Fibroblast of lung (primary cell): ENCODE measurements at regions not wholly inside any gene's neighbourhood (a gene's known extent, or its start where the extent isn't known, plus 50 kb on each side); places are given as distances from the start of the nearest gene placed in this dataset.

Experiments
- DNase-seq, 2 donors: peaks; one replicate each; pipeline versions ENCODE4 v3.0.0 to v3.0.0-alpha.2; 2010; ENCODE audit warnings: low read depth in 2 of 2
- H2AFZ ChIP-seq: 2 replicates; pipeline ENCODE4 v1.5.1; 2012; ENCODE audit warnings: low read length, control low read depth, inconsistent platforms
- H3K27ac ChIP-seq: 2 replicates; pipeline ENCODE4 v1.5.1; 2011; ENCODE audit warnings: low read length, control low read depth; ENCODE audit not compliant: insufficient read depth
- H3K27me3 ChIP-seq: 2 replicates; pipeline ENCODE4 v1.5.1; 2011; ENCODE audit warnings: mild to moderate bottlenecking, low read length; ENCODE audit not compliant: control insufficient read depth, insufficient read depth
- H3K36me3 ChIP-seq: 2 replicates; pipeline ENCODE4 v1.5.1; 2011; ENCODE audit warnings: low read length; ENCODE audit not compliant: control insufficient read depth, insufficient read depth
- H3K4me1 ChIP-seq: 2 replicates; pipeline ENCODE4 v1.5.1; 2011; ENCODE audit warnings: low read length; ENCODE audit not compliant: control insufficient read depth, insufficient read depth; ENCODE audit errors: extremely low read depth
- H3K4me2 ChIP-seq: 2 replicates; pipeline ENCODE4 v1.5.1; 2011; ENCODE audit warnings: low read length, control low read depth; ENCODE audit not compliant: insufficient read depth; ENCODE audit errors: extremely low read depth
- H3K4me3 ChIP-seq, 4 experiments: fragments of 200-600 bp in 1 of 4; sonication (generic) in 1 of 4; replicated peaks in 1 of 4; 2 replicates each; pipeline ENCODE4 v1.5.1; 2011 to 2016; ENCODE audit warnings: low read length in 4 of 4, low read depth in 3 of 4, mild to moderate bottlenecking in 3 of 4, control low read depth in 2 of 4, inconsistent platforms in 1 of 4, mixed read lengths in 1 of 4; ENCODE audit not compliant: insufficient read depth in 1 of 4; ENCODE audit errors: control extremely low read depth in 1 of 4
- H3K79me2 ChIP-seq: 2 replicates; pipeline ENCODE4 v1.5.1; 2012; ENCODE audit warnings: mild to moderate bottlenecking, low read length, inconsistent platforms; ENCODE audit not compliant: control insufficient read depth, insufficient read depth
- H3K9ac ChIP-seq: 2 replicates; pipeline ENCODE4 v1.5.1; 2011; ENCODE audit warnings: mild to moderate bottlenecking, low read length, control low read depth; ENCODE audit not compliant: insufficient read depth
- H3K9me3 ChIP-seq: 2 replicates; pipeline ENCODE4 v1.5.1; 2012; ENCODE audit warnings: low read depth, low read length; ENCODE audit not compliant: control insufficient read depth, insufficient read depth
- H4K20me1 ChIP-seq: 2 replicates; pipeline ENCODE4 v1.5.1; 2011; ENCODE audit warnings: low read length; ENCODE audit not compliant: control insufficient read depth, insufficient read depth; ENCODE audit errors: extremely low read depth
- EZH2 ChIP-seq: IDR thresholded peaks from 2 replicates; pipeline ENCODE4 v1.5.1; 2012; ENCODE audit warnings: low read length, control low read depth, mild to moderate bottlenecking; ENCODE audit errors: missing control alignments
- TF ChIP-seq, protein P1 (sequence below), 2 donors: IDR thresholded peaks in 1 of 2; conservative IDR thresholded peaks in 1 of 2; 1 replicate in 1 of 2; 2 replicates in 1 of 2; pipeline ENCODE4 v1.5.1; 2011 to 2012; ENCODE audit warnings: low read length in 2 of 2, control low read depth in 1 of 2, inconsistent platforms in 1 of 2, low read depth in 1 of 2, mild to moderate bottlenecking in 1 of 2

DNA sequence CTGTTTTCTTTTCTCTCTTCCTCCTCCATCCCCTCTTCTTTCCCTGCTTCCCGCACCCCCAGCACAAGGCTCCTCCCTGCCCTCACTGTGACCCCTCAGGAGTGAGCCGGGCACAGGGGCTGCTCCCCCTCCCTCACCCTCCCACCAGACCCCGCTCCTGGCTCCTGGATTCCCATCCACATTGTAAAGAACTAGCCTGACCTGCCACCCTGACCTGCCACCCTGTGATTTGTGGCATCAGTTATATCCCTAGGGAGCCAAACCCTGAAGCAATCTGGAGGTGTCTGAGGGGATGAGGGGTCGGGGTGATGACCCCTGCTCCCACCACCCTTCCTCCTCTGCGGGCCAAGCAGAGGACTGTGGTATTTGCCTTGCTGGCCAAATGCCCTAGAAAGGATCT, 98.0 kb upstream of the LHX1 start:
- Histone ChIP-seq H2AFZ (no peak overlapping the region), H3K27me3 (peaks cover 9% of the 10 kb centered on the region), H3K27ac (no peak overlapping the region), H3K9ac (no peak overlapping the region), H3K9me3 (no peaks in the 10 kb centered on the region), H3K79me2 (no peaks in the 10 kb centered on the region), H3K36me3 (no peaks in the 10 kb centered on the region), H3K4me3 (no peak overlapping the region), H3K4me1 (no peaks in the 10 kb centered on the region), H3K4me2 (no peak overlapping the region), H4K20me1 (no peaks in the 10 kb centered on the region)
- TF ChIP-seq, protein P1, sequence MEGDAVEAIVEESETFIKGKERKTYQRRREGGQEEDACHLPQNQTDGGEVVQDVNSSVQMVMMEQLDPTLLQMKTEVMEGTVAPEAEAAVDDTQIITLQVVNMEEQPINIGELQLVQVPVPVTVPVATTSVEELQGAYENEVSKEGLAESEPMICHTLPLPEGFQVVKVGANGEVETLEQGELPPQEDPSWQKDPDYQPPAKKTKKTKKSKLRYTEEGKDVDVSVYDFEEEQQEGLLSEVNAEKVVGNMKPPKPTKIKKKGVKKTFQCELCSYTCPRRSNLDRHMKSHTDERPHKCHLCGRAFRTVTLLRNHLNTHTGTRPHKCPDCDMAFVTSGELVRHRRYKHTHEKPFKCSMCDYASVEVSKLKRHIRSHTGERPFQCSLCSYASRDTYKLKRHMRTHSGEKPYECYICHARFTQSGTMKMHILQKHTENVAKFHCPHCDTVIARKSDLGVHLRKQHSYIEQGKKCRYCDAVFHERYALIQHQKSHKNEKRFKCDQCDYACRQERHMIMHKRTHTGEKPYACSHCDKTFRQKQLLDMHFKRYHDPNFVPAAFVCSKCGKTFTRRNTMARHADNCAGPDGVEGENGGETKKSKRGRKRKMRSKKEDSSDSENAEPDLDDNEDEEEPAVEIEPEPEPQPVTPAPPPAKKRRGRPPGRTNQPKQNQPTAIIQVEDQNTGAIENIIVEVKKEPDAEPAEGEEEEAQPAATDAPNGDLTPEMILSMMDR (conservative IDR thresholded peaks at IDR 0.05 in 1 of 2, IDR thresholded peaks at IDR 0.05 in 1 of 2; ENCODE audit: low read depth in 1 of 2, low read length in 2 of 2): no peak
- no peak for TF ChIP-seq EZH2
- no peak for DNase-seq

DNA sequence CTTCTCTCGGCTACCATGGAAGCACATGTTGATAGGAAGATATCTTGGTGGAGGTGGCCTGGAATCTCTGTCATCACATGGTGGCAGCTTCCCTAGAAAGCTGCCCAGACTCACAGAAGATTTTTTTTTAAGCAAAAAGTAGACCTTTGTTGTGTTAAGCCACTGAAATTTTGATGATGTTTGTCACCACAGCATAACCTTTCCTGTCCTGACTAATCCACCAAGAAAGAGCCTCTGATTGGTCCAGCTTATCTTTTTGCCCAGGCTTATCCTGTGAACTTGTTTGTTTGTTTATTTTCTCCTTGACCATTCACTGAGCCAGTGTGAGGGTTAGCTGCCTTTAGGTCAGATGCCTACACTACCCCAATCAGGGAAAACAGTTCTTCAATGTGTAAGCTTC, 96.5 kb upstream of the LHX1 start:
- Histone ChIP-seq H2AFZ (no peak overlapping the region), H3K79me2 (no peaks in the 10 kb centered on the region), H3K4me3 (no peak overlapping the region), H3K9me3 (no peaks in the 10 kb centered on the region), H3K27me3 (peaks cover 9% of the 10 kb centered on the region), H3K36me3 (no peaks in the 10 kb centered on the region), H3K9ac (no peak overlapping the region), H3K4me2 (no peak overlapping the region), H3K4me1 (no peaks in the 10 kb centered on the region), H4K20me1 (no peaks in the 10 kb centered on the region), H3K27ac (no peak overlapping the region)
- DNase-seq: no peak
- no peak for TF ChIP-seq EZH2
- TF ChIP-seq, protein P1 (conservative IDR thresholded peaks at IDR 0.05 in 1 of 2, IDR thresholded peaks at IDR 0.05 in 1 of 2; ENCODE audit: low read depth in 1 of 2, low read length in 2 of 2): no peak

GRCh38 chr17:36842231-36842819, 95.0 kb upstream of the LHX1 start:
- Histone ChIP-seq H3K4me3 (no peak overlapping the region), H3K4me2 (no peak overlapping the region), H3K27me3 (peaks cover 9% of the 10 kb centered on the region), H3K27ac (no peak overlapping the region), H2AFZ (no peak overlapping the region), H3K4me1 (no peaks in the 10 kb centered on the region), H3K9me3 (no peaks in the 10 kb centered on the region), H3K36me3 (no peaks in the 10 kb centered on the region), H4K20me1 (no peaks in the 10 kb centered on the region), H3K9ac (no peak overlapping the region), H3K79me2 (no peaks in the 10 kb centered on the region)
- no peak for TF ChIP-seq EZH2
- TF ChIP-seq, protein P1 (conservative IDR thresholded peaks at IDR 0.05 in 1 of 2, IDR thresholded peaks at IDR 0.05 in 1 of 2; ENCODE audit: low read depth in 1 of 2, low read length in 2 of 2): no peak
- no peak for DNase-seq
